Myocyte (in vitro differentiated cells): ENCODE measurements at regions not wholly inside any gene's neighbourhood (a gene's known extent, or its start where the extent isn't known, plus 50 kb on each side); places are given as distances from the start of the nearest gene placed in this dataset.

Experiments
- DNase-seq: peaks from one replicate; pipeline ENCODE4 v3.0.0-alpha.2; 2012; ENCODE audit warnings: low read depth

DNA sequence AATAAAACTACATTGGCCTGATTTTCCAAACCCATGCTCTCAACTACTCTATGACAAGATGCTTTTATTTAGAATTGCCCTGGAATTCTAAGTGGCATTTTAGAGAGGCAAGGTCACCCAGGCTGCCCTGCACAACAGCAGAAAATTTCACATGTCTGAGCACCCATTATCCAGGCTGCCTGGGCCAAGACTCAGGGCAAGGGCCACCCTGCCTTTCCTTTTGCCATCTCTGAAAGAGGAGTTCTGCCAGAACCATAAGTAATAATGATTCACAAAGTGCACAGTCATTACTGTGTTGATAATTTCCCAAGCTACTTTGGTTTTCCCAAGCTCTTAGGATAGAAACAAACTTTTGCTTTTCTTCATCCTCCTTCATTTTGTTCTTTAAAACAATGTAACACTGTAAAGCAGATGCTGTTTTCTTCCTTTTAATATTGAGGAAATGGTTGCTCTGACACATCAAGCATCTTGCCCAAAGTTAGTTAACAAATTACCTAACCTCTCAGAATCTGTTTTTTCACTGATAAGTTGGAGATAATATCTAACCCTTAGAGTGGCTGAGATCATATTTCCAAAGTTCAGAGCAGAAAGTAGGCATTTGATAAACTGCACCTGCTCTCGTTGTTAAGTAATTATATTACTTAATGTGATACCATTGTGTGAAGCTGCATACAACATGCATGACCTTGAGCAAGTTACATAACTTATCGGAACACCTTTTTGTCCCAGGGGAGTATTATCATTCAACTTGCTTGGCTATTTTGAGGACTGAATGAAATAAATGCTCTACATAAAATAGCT lies 325.6 kb downstream of the PRELID2 start:
- DNase-seq, result no peak

DNA sequence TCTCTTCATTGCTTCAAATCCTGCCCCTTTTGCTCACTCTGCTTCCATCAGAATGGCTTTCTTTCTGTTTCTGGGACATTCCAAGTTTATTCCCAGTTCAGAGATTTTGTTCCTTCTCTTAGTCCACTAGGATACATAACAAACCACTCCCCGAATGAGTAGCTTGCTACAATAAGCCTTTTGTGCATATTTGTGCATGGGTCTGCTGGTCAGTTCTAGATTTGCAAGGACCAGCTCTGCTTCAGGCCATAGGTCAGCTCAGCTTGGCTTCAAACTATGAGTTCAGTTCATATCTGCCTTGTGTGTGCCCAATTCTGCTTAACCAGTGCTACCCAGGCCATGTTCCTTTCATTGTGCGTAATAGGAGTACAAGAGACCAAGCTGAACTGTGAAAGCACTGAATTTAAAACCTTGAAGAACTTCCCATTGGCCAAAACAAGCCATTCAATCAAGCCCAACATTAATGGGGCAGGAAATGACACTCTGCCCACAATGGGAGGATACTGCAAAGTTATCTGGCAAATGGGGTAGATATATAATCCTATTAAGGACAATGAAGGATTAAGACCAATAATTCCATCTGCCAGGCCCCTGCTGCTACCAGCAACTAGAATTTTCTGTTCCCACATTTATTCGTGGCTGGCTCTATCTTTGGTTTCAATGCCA lies 328.8 kb downstream of the PRELID2 start:
- no peak for DNase-seq

DNA sequence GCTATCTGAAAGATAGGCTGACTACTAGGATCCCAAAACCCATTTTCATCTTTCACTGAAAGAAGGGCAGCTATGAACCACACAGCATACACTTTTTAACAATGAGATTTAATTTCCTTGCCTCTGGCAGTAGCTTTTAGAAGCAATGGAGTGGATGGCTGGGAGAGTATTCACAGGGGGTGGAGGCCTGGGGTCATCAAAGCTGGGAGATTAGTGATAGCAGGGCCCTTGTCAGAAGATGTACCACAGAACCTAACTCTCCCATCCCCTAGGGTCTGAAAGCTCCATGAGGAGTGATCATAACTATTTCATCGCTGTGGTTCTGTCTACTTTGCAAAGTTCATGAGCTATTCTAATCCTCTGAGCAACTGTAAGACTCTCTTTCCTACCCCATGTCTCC lies 332.2 kb downstream of the PRELID2 start:
- DNase-seq, result no peak

DNA sequence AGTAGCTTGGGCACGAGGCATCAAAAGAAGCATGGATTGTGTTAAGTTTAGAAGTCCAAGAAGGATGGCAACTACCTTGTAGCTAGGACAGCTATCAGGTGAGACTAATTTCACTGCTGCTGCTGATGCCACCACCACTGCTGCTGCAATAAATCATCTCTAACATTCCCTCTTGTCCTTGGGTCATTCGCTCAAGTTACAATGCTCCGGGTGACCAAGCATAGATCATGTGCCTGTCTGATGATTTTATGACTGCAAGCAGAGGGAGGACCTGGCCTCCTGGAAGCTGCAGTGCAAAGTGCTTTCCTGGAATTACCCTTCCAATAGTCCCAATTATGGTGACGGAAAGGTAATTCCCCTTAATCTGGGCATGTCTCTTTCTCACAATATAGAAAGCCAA lies 334.4 kb downstream of the PRELID2 start:
- DNase-seq, result no peak

DNA sequence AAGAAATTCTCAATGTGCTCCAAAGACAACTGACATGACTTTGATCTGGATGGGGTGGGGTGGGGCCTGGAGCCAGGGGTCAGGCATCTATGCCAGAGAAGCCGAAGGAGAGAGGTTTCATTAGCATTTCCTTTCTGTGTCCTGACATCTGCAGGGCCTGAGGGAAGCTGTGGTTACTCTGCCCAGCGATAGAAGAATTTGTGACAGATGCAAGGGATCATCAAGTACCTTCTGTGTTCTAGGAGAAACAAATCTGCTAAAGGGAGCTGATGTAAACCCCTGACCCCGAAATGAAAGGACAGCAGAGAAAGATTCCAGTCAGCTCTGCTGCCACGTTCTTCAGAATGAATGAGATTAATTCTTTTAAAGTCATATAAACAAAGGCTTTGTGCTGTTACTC lies 335.7 kb downstream of the PRELID2 start:
- DNase-seq, result peak; percentile 81

DNA sequence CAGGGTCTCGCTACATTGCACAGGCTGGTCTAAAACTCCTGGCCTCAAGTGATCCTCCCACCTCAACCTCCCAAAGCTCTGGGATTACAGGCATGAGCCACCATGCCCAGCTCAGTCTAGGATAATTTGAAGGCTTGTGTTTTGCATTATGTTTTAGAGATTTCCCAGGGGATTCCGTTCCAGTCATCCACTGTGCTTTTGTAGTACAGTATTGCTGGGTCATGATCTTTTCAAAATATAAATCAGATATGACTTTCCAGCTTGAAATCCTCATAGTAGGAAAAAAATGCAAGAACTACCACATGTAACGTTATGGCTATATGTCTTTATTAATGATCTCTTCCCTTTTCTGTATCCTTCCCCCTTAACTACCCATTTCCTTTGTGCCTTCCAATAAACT lies 338.1 kb downstream of the PRELID2 start:
- no peak for DNase-seq

DNA sequence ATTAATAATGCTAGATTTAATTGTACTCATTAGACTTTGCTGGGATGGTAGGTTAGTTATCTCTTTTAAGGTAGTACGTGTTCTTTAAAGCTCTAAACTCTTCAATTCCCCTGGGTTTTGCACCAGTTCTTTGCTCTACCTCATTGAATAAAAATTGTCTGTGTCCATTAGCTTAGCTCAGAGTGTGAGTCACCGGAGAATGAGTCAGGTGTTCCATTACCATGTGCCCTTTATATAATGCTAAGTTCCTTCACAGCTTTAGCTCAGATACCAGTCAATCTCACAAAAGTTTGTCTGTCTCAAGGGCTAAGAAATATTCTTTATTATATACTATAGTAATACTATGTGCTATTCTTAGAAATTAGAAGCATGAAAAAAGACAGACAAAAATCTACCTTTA lies 339.4 kb downstream of the PRELID2 start:
- DNase-seq, result peak; percentile 68

DNA sequence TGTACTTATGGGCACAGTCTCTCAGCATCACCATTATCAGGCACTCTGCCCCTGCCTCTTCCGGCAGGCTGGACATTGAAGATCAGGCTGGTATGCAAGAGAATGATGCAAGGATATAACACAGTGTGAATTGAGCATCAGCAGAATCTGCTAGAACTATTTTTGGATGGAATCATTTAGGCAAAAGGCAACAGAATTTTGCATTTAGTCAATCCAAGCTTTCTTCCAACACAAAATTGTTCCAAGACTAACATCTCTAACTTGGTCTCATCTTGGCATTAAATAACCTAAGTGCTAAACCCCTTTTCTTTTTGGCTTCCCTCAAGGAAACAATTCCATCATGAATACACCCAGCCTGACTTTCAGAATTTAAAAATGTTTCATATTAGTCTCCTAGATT lies 339.9 kb downstream of the PRELID2 start:
- DNase-seq, result no peak

DNA sequence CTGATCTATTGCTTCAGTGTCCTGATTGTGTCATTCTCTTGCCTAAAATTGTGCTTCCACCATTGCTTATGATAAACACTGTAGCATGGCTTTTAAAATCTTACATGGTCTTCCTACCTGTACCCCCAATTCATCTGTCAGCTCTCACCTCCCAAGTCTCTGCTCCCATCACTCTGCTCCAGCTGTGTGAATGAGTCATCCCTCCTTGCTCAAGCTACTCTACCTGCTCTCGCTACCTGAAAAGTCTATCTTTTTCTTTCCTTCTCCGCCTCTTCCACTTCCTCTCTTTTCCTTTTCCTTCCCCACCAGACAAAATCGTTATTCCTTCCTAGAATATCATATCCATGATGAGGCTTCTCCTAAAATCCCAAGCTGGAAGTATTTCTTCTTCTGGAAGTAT lies 341.7 kb downstream of the PRELID2 start:
- DNase-seq, result no peak

DNA sequence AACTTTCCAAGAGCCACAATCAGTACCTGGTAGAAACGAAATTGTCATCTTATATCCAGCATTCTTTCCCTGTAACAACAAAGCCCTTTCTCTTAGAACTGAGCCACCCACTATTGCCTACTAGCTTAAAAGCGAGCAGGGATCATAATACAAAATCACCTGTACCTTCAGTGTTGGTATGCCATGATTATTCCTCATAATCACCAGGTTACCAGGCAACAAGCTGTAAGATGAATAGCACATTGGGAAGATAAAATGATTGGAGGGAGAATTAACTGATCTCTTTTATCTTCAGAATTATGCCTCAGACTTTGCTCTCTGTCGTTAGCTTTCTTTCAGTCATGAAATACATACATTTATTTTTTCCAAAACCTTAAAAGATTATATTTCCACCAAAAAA lies 345.6 kb downstream of the PRELID2 start:
- DNase-seq, result no peak

DNA sequence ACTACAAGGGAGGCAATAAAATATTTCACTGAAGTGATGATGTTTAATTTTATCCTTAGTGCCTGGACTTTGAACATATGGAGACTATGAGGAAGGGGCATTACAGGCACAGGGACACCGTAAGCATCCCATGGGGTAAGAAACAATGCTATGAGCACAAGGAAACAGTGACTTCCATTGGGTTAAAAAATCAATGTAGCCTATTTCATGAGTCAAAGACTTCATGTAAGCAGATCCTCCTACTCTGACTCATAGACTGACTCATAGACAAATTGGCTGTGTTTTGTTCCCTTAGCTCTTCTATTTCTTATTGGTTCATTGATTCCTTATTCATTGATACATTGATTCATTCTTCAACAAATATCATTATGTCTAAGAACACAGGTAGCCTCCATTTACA lies 351.0 kb downstream of the PRELID2 start:
- DNase-seq, result peak; percentile 23

DNA sequence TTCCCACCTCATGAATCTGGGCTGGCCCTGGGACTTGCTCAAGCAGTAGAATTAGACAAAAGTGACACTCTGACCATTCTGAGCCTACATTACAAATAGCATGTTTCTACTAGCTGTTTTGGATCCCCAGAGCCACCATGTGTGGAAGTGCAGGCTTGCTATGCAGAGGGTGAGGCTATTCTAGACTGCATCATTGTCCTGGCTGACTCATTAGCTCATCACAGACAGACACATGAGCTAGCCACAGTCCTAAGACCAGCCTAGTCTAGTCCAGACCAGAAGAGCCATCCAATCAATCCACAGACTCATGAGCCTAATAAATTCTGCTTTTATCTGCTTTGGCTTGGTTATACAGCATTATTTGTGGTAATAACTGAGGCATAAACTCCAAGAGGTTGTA lies 351.9 kb downstream of the PRELID2 start:
- DNase-seq, result peak; percentile 70

DNA sequence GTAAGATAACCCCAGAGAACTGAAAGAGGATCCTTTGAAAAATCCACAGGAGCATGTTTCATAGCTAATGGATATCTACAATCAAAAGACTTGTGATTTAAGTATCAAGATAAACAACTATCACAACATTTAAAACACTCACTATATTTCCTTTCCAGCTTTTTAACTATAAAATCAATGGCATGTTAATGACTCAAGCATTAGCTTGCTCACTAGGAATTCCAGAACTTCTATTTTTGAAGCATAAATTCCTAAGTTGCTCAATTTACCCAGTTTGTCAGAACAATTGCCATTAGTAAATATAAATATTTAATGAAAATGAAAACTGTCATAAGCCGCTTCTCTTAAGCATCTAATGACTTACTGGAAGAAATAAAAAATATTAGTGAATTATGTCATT lies 355.3 kb downstream of the PRELID2 start:
- DNase-seq, result no peak

DNA sequence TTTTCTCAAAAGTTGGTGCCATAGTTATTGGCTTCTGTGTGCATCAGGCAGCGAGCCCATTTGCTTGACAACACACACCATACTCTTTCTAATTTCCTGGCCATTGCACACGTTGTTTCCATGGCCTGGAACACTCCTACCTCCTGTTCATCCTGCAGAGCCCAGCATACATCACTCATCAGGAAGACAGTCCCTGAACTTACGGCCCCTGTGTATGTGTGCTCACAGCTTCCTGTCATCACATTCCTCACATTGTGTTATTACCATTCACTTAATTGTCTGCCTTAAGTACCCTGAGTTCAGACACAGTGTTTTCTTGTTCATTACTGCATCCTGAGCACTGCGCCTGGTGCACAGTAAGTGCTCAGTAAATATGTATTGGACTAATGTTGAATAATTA lies 355.9 kb downstream of the PRELID2 start:
- no peak for DNase-seq

DNA sequence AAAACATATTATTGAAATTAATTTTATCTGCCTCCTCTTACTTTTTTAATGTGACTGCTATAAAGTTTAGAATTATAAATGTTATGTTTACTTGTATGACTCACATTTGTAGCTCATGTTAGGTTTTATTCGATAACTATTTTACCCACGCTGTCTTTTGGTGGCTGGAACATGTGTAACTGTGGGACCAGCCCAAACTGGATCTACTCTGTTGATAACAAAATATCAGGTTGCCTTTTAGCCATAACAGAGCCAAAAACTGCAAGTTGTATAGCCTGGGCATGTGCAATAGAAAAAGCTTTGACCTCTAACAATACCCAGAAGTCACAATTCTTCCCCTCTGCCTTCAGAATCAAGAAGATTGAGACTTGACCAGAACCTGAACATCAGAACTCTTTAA lies 356.5 kb downstream of the PRELID2 start:
- DNase-seq, result no peak

DNA sequence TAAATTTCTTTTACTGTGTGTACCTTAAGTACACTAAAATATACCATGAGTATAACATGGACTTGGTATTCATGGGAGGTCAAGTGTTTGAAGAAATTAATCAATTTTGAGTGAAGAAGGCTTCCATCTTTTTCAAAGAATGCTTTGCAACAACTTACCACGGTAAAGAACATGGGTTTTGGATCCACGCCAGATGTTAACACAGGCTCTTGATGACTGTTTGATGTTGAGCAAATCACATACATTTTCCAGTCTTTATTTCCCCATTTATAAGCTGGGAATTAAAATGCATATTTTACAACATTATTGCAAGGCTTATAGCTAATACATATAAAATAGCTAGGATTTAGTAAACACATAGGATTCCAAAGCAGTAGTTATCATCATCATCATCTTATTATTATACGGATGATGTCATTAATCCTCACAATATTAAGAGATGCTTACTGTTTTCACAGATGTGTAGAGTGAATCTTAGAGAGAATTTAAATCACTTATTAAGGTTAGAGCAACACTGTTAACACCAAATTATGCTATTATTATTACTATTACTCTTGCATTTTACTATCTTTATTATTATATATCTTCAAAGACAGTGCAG lies 362.0 kb downstream of the PRELID2 start:
- no peak for DNase-seq

DNA sequence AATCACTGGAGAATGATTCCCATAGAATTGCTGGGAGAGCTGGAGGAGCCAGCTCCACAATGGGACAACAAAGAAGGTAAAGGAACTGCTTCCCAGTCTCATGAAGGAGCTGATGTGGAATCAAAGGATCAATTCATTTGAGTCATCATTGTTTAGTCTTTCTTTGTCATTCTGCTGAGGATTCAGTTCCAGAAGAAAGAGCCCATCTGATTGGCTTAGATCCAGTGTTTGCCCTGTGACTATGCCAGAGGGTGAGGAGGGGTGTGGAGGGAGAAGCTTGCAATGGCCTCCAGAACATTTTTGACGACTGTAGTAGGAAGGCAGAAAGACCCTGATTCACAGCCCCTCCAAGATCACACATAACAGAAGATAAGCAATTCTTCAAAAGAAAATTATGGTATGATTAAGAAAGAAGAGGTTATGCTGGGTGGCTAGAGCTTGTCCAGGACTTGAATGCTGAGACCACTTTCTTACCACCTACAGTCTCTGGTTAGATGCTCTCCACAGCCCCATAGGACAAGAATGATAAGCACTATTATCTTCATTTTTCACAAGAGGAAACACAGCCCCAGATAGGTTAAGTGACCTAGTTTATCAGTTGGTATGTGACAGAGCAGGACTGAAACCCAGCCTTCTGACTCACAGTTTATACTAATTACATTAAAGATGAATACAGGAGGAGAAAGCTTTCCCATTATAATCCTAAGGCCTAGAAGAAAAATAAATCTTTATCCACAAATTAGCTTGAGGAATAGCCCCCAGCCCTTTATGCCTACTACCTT lies 363.1 kb downstream of the PRELID2 start:
- no peak for DNase-seq

DNA sequence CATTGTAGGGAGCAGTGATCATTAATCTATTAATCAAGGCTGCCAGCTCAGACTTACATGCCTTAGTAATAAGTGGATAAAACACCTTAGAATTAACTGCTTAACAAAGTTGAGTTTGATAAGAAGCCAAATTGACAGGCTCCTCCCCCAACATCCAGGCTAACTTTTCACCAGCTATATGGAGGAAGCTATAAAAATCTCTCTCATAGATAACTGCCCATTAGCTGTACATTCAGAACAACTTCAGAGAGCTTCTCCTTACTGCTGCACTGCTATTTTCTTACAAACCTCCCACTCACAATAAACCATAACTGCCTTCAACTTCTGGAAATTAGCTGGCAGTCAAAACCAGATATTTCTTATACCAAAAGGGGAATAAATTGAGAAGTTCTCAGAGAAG lies 364.1 kb downstream of the PRELID2 start:
- no peak for DNase-seq

DNA sequence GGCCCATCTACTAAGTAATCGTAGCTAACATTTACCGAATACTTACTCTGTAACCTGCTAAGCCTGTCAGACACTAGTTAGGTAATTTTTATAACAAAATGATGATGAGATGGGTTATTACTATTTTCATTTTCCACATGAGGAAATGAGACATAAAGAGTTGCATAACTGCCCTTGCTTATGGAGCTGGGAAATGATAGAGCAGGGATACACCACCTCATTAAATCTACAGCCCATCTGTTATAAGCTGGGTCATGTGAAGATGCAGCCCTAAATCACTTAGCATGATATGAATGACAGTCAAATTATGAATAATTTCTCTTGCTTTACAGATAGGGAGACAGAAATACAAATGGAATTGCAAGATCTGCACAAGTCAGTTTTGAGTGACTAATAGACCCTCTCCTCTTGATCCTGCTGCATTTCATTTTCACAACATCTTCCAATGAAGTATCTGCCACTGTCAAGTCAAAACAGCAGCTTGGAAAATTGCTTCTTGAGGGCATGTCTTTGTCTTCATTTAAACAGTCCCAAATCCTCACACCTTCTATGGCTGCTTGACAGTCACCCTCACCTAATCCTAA lies 364.7 kb downstream of the PRELID2 start:
- no peak for DNase-seq

DNA sequence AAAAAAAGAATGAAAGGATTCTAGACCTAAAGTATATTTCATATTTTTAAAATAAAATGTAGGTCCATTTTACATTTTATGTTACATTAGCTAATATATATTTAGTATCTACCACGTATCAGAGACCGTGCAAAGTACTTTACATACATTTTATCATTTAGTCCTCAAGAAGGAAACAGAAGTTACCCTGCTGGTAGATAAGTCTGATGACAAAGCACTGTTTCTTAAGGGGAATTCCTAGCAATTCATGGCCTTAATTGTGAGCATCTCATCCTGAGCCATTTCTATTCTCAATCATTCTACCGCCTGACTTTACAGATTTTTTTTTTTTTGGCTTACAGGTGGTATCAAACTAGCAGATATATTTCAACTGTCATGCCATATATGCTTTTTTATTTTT lies 367.7 kb downstream of the PRELID2 start:
- no peak for DNase-seq

DNA sequence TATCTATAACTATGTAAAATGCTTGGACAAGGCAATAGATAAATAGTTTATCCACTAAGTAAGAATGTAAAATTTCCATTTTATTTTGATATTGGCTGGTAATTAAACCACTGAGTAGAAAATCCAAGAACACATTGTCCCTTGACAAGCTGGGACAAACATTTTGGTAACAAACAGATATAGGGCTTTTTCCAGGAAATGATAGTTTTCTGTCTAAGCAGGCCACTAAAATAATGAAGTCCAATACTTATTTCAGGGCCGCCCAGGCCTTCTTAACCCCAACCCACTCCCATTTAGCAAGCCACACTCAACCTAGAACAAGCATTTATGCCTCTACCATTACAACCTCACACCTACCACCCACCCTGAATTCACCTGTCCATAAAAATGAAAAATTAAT lies 368.6 kb downstream of the PRELID2 start:
- no peak for DNase-seq
